Stimulated activated CD4-positive, alpha-beta T cell treated with anti-CD3 and anti-CD28 coated beads, Interleukin-4, amount 100 ng/mL, for 1 hour (primary cell): ENCODE measurements at regions not wholly inside any gene's neighbourhood (a gene's known extent, or its start where the extent isn't known, plus 50 kb on each side); places are given as distances from the start of the nearest gene placed in this dataset.
"Not testable (repeated sequence)": the region's sequence is repeated elsewhere in the genome, so short reads cannot be mapped to it uniquely, and the experiment has no call there.

Source experiments
- DNase-seq: peaks from one replicate; pipeline ENCODE4 v3.0.0-alpha.2; 2020

- no peak for DNase-seq
These were observed 129.7 kb upstream of the MAP3K1 start for GRCh38 chr5:56685503-56686217.

GRCh38 chr5:56684159-56684558 lies 131.2 kb upstream of the MAP3K1 start:
- DNase-seq: no peak

- no peak for DNase-seq
These were observed 131.6 kb upstream of the MAP3K1 start for GRCh38 chr5:56683733-56684132.

- no peak for DNase-seq
These were observed 132.1 kb upstream of the MAP3K1 start for GRCh38 chr5:56683281-56683680.

- DNase-seq: no peak
These were observed 134.0 kb upstream of the MAP3K1 start for GRCh38 chr5:56681346-56681745.

- no peak for DNase-seq
These were observed 134.6 kb upstream of the MAP3K1 start for GRCh38 chr5:56680731-56681130.

GRCh38 chr5:56677690-56678305 lies 137.6 kb upstream of the MAP3K1 start:
- no peak for DNase-seq

GRCh38 chr5:56676091-56676768 lies 139.1 kb upstream of the MAP3K1 start:
- no peak for DNase-seq

GRCh38 chr5:56674441-56674840 lies 140.9 kb upstream of the MAP3K1 start:
- no peak for DNase-seq

- no peak for DNase-seq
These were observed 142.2 kb upstream of the MAP3K1 start for GRCh38 chr5:56673171-56673570.

- no peak for DNase-seq
These were observed 143.8 kb upstream of the MAP3K1 start for GRCh38 chr5:56671571-56671970.

GRCh38 chr5:56670916-56671315 lies 144.4 kb upstream of the MAP3K1 start:
- no peak for DNase-seq

GRCh38 chr5:56669534-56670483 lies 145.5 kb upstream of the MAP3K1 start:
- DNase-seq: peak; percentile 31

- DNase-seq: no peak
These were observed 146.4 kb upstream of the MAP3K1 start for GRCh38 chr5:56668996-56669395.

GRCh38 chr5:56667692-56668091 lies 147.7 kb upstream of the MAP3K1 start:
- DNase-seq: no peak

GRCh38 chr5:56666901-56667300 lies 148.4 kb upstream of the MAP3K1 start:
- no peak for DNase-seq

GRCh38 chr5:56665117-56665516 lies 150.2 kb upstream of the MAP3K1 start:
- not testable (repeated sequence) for DNase-seq

GRCh38 chr5:56664025-56664424 lies 151.3 kb upstream of the MAP3K1 start:
- no peak for DNase-seq

GRCh38 chr5:56663523-56663922 lies 151.8 kb upstream of the MAP3K1 start:
- DNase-seq: no peak

GRCh38 chr5:56662893-56663292 lies 152.5 kb upstream of the MAP3K1 start:
- DNase-seq: no peak

GRCh38 chr5:56659971-56660370 lies 155.4 kb upstream of the MAP3K1 start:
- no peak for DNase-seq

GRCh38 chr5:56658972-56659371 lies 156.4 kb upstream of the MAP3K1 start:
- DNase-seq: no peak
